ENCODE measurements at regions not wholly inside any gene's neighbourhood (a gene's known extent, or its start where the extent isn't known, plus 50 kb on each side); places are given as distances from the start of the nearest gene placed in this dataset.

DNA sequence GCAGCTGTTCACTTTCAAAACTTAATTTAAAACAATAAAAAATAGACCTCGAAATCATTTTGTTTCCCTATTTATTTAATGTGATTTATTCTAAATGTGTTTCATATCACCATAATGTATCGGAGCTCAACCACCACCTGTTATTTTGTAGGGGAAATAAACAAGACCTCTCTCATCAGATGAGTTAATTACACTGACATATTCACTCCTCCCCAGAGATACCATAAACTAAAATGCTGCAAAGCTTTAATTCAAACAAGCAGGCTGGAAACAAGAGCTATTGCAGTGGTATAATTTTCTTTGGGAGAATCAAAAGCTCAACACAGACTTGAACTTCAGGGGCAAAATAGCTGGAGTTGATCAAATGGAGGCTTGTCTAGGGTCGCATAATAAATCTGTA lies 303.5 kb upstream of the TSHZ2 start:
- Histone ChIP-seq H3K4me3 (no peak overlapping the region), H3K27ac (no peak overlapping the region), H3K9me3 (no peaks in the 10 kb centered on the region), H3K36me3 (no peaks in the 10 kb centered on the region), H3K27me3 (no peaks in the 10 kb centered on the region), H3K4me1 (no peaks in the 10 kb centered on the region)
- no peak for DNase-seq (ENCODE audit: low spot score in 2 of 2)
- intact Hi-C loops (cut with DNase I) = no loop called here
- TF ChIP-seq, protein P1, sequence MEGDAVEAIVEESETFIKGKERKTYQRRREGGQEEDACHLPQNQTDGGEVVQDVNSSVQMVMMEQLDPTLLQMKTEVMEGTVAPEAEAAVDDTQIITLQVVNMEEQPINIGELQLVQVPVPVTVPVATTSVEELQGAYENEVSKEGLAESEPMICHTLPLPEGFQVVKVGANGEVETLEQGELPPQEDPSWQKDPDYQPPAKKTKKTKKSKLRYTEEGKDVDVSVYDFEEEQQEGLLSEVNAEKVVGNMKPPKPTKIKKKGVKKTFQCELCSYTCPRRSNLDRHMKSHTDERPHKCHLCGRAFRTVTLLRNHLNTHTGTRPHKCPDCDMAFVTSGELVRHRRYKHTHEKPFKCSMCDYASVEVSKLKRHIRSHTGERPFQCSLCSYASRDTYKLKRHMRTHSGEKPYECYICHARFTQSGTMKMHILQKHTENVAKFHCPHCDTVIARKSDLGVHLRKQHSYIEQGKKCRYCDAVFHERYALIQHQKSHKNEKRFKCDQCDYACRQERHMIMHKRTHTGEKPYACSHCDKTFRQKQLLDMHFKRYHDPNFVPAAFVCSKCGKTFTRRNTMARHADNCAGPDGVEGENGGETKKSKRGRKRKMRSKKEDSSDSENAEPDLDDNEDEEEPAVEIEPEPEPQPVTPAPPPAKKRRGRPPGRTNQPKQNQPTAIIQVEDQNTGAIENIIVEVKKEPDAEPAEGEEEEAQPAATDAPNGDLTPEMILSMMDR (IDR thresholded peaks at IDR 0.05) = no peak

- Histone ChIP-seq H3K27me3 (no peaks in the 10 kb centered on the region), H3K9me3 (no peaks in the 10 kb centered on the region), H3K36me3 (no peaks in the 10 kb centered on the region), H3K27ac (no peak overlapping the region), H3K4me1 (no peaks in the 10 kb centered on the region), H3K4me3 (no peak overlapping the region)
- TF ChIP-seq, protein P1 (IDR thresholded peaks at IDR 0.05) = no peak
- no peak for DNase-seq (ENCODE audit: low spot score in 2 of 2)
- intact Hi-C loops (cut with DNase I) = no loop called here
These were observed 304.8 kb upstream of the TSHZ2 start for GRCh38 chr20:52667358-52667757.

DNA sequence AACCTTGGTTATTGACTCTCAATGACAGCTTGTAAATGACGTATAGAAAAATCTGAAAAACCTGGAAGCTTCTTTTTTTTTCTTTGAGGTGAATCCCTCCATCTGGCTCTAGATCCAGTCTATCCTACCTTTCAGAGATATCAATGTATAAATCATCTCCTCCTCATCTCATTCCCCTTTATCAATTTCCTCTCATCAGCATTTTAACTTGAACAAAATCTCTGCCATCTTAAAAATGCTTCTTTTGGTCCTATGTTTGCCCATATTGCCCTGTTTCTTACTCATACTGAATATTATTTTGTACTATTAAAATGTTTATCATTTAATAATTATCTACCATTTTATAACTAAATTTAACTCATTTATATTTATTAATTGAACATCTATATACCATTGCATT lies 306.7 kb upstream of the TSHZ2 start:
- intact Hi-C loops (cut with DNase I) = no loop called here
- Histone ChIP-seq H3K27ac (no peak overlapping the region), H3K4me3 (no peak overlapping the region), H3K27me3 (no peaks in the 10 kb centered on the region), H3K9me3 (no peaks in the 10 kb centered on the region), H3K4me1 (no peaks in the 10 kb centered on the region), H3K36me3 (no peaks in the 10 kb centered on the region)
- no peak for DNase-seq (ENCODE audit: low spot score in 2 of 2)
- TF ChIP-seq, protein P1 (IDR thresholded peaks at IDR 0.05) = no peak

DNA sequence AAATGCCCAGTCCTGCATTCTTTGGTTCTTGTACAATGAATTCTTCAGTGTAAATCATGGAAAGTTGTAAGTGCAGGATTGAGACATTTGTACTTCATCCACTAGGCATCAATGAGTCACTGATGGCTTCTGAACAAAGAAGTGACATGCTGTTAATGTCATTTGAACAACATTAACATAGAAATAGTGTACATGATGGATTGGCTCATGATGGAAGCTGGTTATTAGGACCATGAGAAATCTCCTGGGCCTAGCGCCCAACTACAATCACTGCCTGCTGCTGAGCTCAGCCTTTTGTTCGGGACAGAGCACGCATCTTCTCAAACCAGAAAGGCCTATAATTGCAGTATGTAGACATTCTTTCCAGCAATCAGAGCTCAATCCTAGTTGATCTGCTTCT lies 316.8 kb upstream of the TSHZ2 start:
- H3K4me1 ChIP-seq = no peaks in the 10 kb centered on the region
- TF ChIP-seq, protein P1 (IDR thresholded peaks at IDR 0.05) = no peak
- H3K27ac ChIP-seq = no peak overlapping the region
- intact Hi-C loops (cut with DNase I) = no loop called here
- H3K27me3 ChIP-seq = no peaks in the 10 kb centered on the region
- no peaks in the 10 kb centered on the region for H3K36me3 ChIP-seq
- H3K4me3 ChIP-seq = no peak overlapping the region
- no peaks in the 10 kb centered on the region for H3K9me3 ChIP-seq
- DNase-seq (ENCODE audit: low spot score in 2 of 2) = no peak

- TF ChIP-seq, protein P1 (IDR thresholded peaks at IDR 0.05) = no peak
- Histone ChIP-seq H3K9me3 (no peaks in the 10 kb centered on the region), H3K27ac (no peak overlapping the region), H3K4me3 (no peak overlapping the region), H3K27me3 (no peaks in the 10 kb centered on the region), H3K36me3 (no peaks in the 10 kb centered on the region), H3K4me1 (no peaks in the 10 kb centered on the region)
- DNase-seq (ENCODE audit: low spot score in 2 of 2) = no peak
- intact Hi-C loops (cut with DNase I) = no loop called here
These were observed 317.6 kb upstream of the TSHZ2 start for GRCh38 chr20:52654567-52654966.

DNA sequence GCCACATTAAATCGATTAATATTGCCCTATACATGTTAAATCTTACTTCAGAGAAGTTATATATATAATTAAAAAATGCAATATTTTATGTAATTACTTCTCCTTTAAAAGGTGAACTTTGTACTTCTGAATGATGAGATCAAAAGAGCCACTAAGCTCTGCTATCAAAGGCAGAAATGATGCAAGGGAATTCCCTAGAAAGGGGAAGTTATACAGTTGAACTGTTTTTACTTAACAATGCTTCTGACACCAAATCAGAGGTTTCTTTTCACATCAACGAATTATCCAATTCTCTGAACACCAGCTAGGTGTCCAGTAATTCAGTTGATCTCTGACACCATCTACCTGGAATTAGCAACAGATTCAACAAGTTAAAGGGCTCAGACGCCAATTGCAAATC lies 319.9 kb upstream of the TSHZ2 start:
- Histone ChIP-seq H3K27ac (no peak overlapping the region), H3K4me1 (no peaks in the 10 kb centered on the region), H3K9me3 (no peaks in the 10 kb centered on the region), H3K36me3 (no peaks in the 10 kb centered on the region), H3K4me3 (no peak overlapping the region), H3K27me3 (no peaks in the 10 kb centered on the region)
- intact Hi-C loops (cut with DNase I) = no loop called here
- TF ChIP-seq, protein P1 (IDR thresholded peaks at IDR 0.05) = no peak
- DNase-seq (ENCODE audit: low spot score in 2 of 2) = no peak

Data from ascending aorta (tissue), 2 donors.